Adrenal gland (tissue), 5 donors: ENCODE measurements at regions not wholly inside any gene's neighbourhood (a gene's known extent, or its start where the extent isn't known, plus 50 kb on each side); places are given as distances from the start of the nearest gene placed in this dataset.

ENCODE experiments used
- POLR2A ChIP-seq, 2 donors: fragments of 450-650 bp; IDR thresholded peaks; one replicate each; pipeline ENCODE4 v1.6.1; 2017; ENCODE audit warnings: antibody characterized with exemption in 2 of 2, mild to moderate bottlenecking in 2 of 2, moderate library complexity in 1 of 2
- TF ChIP-seq, protein P1 (sequence below), 6 experiments: fragments of 450-650 bp in 4 of 6; fragments of 200-600 bp in 2 of 6; sonication (generic) in 1 of 6; IDR thresholded peaks; 1 replicate in 5 of 6; 2 replicates in 1 of 6; pipeline versions ENCODE4 v1.5.1 to v1.8.0; 2016 to 2021; ENCODE audit warnings: antibody characterized with exemption in 6 of 6, mild to moderate bottlenecking in 2 of 6, moderate library complexity in 1 of 6
- donor health status: DM: no; HTN: no; CAD: no.

- TF ChIP-seq, protein P1, sequence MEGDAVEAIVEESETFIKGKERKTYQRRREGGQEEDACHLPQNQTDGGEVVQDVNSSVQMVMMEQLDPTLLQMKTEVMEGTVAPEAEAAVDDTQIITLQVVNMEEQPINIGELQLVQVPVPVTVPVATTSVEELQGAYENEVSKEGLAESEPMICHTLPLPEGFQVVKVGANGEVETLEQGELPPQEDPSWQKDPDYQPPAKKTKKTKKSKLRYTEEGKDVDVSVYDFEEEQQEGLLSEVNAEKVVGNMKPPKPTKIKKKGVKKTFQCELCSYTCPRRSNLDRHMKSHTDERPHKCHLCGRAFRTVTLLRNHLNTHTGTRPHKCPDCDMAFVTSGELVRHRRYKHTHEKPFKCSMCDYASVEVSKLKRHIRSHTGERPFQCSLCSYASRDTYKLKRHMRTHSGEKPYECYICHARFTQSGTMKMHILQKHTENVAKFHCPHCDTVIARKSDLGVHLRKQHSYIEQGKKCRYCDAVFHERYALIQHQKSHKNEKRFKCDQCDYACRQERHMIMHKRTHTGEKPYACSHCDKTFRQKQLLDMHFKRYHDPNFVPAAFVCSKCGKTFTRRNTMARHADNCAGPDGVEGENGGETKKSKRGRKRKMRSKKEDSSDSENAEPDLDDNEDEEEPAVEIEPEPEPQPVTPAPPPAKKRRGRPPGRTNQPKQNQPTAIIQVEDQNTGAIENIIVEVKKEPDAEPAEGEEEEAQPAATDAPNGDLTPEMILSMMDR (IDR thresholded peaks at IDR 0.05) = no peak
- no peak for TF ChIP-seq POLR2A (IDR thresholded peaks at IDR 0.05)
These were observed 534.6 kb upstream of the TMEFF2 start for GRCh38 chr2:192729369-192729768.
